SK-N-SH treated with all-trans-retinoic acid at 6 μM for 48 hours (cell line): ENCODE measurements at regions not wholly inside any gene's neighbourhood (a gene's known extent, or its start where the extent isn't known, plus 50 kb on each side); places are given as distances from the start of the nearest gene placed in this dataset.

Experiments
- ATAC-seq: fragments of 200-7000 bp; cut with Tn5 transposase; 3 replicates; pipeline ENCODE4 v1.9.1; 2020; ENCODE audit warnings: mild to moderate bottlenecking, moderate library complexity
- ARNTL ChIP-seq: fragments of 450-650 bp; formaldehyde crosslinking; IDR thresholded peaks from 2 replicates; pipeline ENCODE4 v1.5.0; 2020; ENCODE audit warnings: low read depth, mild to moderate bottlenecking, moderate library complexity, borderline replicate concordance
- BACH2 ChIP-seq: fragments of 250-450 bp; sonication (Bioruptor Pico); IDR thresholded peaks from 2 replicates; pipeline ENCODE4 v1.9.0; 2021; ENCODE audit warnings: mild to moderate bottlenecking, borderline replicate concordance
- CSDC2 ChIP-seq: fragments of 250-450 bp; sonication (Bioruptor Pico); IDR thresholded peaks from 2 replicates; pipeline ENCODE4 v1.5.0; 2020; ENCODE audit warnings: mild to moderate bottlenecking, moderate library complexity
- GLIS3 ChIP-seq: fragments of 250-450 bp; sonication (Bioruptor Pico); IDR thresholded peaks from 2 replicates; pipeline ENCODE4 v1.5.0; 2020; ENCODE audit warnings: mild to moderate bottlenecking, moderate library complexity
- ISL1 ChIP-seq: fragments of 250-450 bp; sonication (Bioruptor Pico); IDR thresholded peaks from 2 replicates; pipeline ENCODE4 v2.1.2; 2022; ENCODE audit warnings: mild to moderate bottlenecking, moderate library complexity
- OSR1 ChIP-seq: fragments of 250-450 bp; sonication (Bioruptor Pico); IDR thresholded peaks from 2 replicates; pipeline ENCODE4 v1.8.0; 2022; ENCODE audit warnings: moderate library complexity, mild to moderate bottlenecking, inconsistent platforms
- PPARA ChIP-seq: fragments of 250-450 bp; sonication (Bioruptor Pico); IDR thresholded peaks from 2 replicates; pipeline ENCODE4 v1.5.0; 2020; ENCODE audit warnings: mild to moderate bottlenecking, borderline replicate concordance
- RARB ChIP-seq: fragments of 250-450 bp; sonication (Bioruptor Pico); IDR thresholded peaks from 2 replicates; pipeline ENCODE4 v1.8.0; 2021; ENCODE audit warnings: mild to moderate bottlenecking, moderate library complexity
- SNAI2 ChIP-seq: fragments of 250-450 bp; sonication (Bioruptor Pico); IDR thresholded peaks from 2 replicates; pipeline ENCODE4 v1.5.0; 2020; ENCODE audit warnings: mild to moderate bottlenecking, moderate library complexity
- TOX ChIP-seq: fragments of 250-450 bp; sonication (Bioruptor Pico); IDR thresholded peaks from 2 replicates; pipeline ENCODE4 v1.8.0; 2021; ENCODE audit warnings: mild to moderate bottlenecking, moderate library complexity, borderline replicate concordance
- ZC3H10 ChIP-seq: fragments of 250-450 bp; sonication (Bioruptor Pico); IDR thresholded peaks from 2 replicates; pipeline ENCODE4 v1.5.1; 2021; ENCODE audit warnings: mild to moderate bottlenecking, moderate library complexity
- ZFP3 ChIP-seq: fragments of 250-450 bp; sonication (Bioruptor Pico); IDR thresholded peaks from 2 replicates; pipeline ENCODE4 v1.5.0; 2020; ENCODE audit warnings: mild to moderate bottlenecking, moderate library complexity
- ZFP30 ChIP-seq: fragments of 450-650 bp; formaldehyde crosslinking; IDR thresholded peaks from 2 replicates; pipeline ENCODE4 v1.5.0; 2022; ENCODE audit warnings: mild to moderate bottlenecking, moderate library complexity
- ZNF70 ChIP-seq: fragments of 450-650 bp; formaldehyde crosslinking; IDR thresholded peaks from 2 replicates; pipeline ENCODE4 v1.5.0; 2020; ENCODE audit warnings: mild to moderate bottlenecking, moderate library complexity
- ZNF8 ChIP-seq: fragments of 450-650 bp; formaldehyde crosslinking; IDR thresholded peaks from 2 replicates; pipeline ENCODE4 v1.5.0; 2020; ENCODE audit warnings: mild to moderate bottlenecking, moderate library complexity
- TF ChIP-seq, protein P1 (sequence below): fragments of 250-450 bp; sonication (Bioruptor Pico); IDR thresholded peaks from 2 replicates; pipeline ENCODE4 v1.5.0; 2020; ENCODE audit warnings: mild to moderate bottlenecking, moderate library complexity
- TF ChIP-seq, protein P2 (sequence below): fragments of 250-450 bp; sonication (Bioruptor Pico); IDR thresholded peaks from 2 replicates; pipeline ENCODE4 v1.8.0; 2021; ENCODE audit warnings: low read depth, mild to moderate bottlenecking, moderate library complexity, borderline replicate concordance
- TF ChIP-seq, protein P3 (sequence below): fragments of 250-450 bp; sonication (Bioruptor Pico); IDR thresholded peaks from 2 replicates; pipeline ENCODE4 v1.8.0; 2020; ENCODE audit warnings: mild to moderate bottlenecking, moderate library complexity, borderline replicate concordance
- TF ChIP-seq, protein P4 (sequence below): fragments of 250-450 bp; sonication (Bioruptor Pico); IDR thresholded peaks from 2 replicates; pipeline ENCODE4 v1.5.1; 2020; ENCODE audit warnings: low read depth, mild to moderate bottlenecking, moderate library complexity
- TF ChIP-seq, protein P5 (sequence below): fragments of 250-450 bp; sonication (Bioruptor Pico); IDR thresholded peaks from 2 replicates; pipeline ENCODE4 v1.5.1; 2021; ENCODE audit warnings: mild to moderate bottlenecking, moderate library complexity

DNA sequence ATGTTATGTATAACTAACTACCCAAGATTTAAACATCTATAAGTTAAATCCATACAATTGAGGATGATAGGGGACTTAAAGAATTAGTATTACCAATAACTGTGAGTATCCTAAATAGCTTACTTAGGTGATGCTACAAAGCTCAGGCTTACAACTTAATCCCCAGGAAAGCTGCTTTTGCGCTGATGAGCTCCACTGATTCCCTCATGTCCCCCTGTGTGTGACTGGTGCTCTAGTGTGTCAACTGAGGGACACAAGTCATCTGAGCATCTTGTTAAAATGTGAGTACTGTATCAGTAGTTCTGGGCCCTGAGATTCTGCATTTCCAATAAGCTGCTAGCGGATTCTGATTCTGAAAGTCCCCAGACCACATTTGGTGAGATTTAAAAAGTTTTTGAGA lies 1458.8 kb downstream of the MRPL39 start:
- ATAC-seq = no peak
- TF ChIP-seq ZC3H10 (CRISPR knock-in tag) (no peak), OSR1 (CRISPR knock-in tag) (no peak), ARNTL (CRISPR knock-in tag) (no peak), ZNF70 (CRISPR knock-in tag) (no peak)

DNA sequence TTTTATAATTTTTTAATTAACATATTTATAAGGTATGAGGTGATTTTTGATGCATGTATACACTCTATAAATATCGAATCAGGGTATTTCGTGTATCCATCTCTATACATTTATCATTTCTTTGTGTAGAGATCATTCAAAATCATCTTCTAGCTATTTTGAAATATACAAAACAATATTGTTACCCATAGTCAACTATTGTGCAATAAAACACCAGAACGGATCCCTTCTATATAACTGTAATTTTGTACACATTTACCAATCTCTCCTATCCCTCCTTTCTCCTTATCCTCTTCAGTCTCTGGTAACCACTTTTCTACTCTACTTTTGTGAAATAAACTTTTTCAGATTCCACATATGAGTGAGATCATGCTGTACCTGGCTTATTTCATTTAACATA lies 1459.6 kb downstream of the MRPL39 start:
- ATAC-seq = no peak
- no peak for TF ChIP-seq ZNF70 (CRISPR knock-in tag)
- TF ChIP-seq, protein P1, sequence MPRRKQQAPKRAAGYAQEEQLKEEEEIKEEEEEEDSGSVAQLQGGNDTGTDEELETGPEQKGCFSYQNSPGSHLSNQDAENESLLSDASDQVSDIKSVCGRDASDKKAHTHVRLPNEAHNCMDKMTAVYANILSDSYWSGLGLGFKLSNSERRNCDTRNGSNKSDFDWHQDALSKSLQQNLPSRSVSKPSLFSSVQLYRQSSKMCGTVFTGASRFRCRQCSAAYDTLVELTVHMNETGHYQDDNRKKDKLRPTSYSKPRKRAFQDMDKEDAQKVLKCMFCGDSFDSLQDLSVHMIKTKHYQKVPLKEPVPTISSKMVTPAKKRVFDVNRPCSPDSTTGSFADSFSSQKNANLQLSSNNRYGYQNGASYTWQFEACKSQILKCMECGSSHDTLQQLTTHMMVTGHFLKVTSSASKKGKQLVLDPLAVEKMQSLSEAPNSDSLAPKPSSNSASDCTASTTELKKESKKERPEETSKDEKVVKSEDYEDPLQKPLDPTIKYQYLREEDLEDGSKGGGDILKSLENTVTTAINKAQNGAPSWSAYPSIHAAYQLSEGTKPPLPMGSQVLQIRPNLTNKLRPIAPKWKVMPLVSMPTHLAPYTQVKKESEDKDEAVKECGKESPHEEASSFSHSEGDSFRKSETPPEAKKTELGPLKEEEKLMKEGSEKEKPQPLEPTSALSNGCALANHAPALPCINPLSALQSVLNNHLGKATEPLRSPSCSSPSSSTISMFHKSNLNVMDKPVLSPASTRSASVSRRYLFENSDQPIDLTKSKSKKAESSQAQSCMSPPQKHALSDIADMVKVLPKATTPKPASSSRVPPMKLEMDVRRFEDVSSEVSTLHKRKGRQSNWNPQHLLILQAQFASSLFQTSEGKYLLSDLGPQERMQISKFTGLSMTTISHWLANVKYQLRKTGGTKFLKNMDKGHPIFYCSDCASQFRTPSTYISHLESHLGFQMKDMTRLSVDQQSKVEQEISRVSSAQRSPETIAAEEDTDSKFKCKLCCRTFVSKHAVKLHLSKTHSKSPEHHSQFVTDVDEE = no peak
- TF ChIP-seq ZNF8 (CRISPR knock-in tag) = no peak
- TF ChIP-seq ARNTL (CRISPR knock-in tag) = no peak
- TF ChIP-seq, protein P2, sequence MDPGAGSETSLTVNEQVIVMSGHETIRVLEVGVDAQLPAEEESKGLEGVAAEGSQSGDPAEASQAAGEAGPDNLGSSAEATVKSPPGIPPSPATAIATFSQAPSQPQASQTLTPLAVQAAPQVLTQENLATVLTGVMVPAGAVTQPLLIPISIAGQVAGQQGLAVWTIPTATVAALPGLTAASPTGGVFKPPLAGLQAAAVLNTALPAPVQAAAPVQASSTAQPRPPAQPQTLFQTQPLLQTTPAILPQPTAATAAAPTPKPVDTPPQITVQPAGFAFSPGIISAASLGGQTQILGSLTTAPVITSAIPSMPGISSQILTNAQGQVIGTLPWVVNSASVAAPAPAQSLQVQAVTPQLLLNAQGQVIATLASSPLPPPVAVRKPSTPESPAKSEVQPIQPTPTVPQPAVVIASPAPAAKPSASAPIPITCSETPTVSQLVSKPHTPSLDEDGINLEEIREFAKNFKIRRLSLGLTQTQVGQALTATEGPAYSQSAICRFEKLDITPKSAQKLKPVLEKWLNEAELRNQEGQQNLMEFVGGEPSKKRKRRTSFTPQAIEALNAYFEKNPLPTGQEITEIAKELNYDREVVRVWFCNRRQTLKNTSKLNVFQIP (CRISPR knock-in tag) = no peak
- no peak for TF ChIP-seq PPARA
- no peak for TF ChIP-seq RARB (CRISPR knock-in tag)
- no peak for TF ChIP-seq ZFP3
- no peak for TF ChIP-seq SNAI2 (CRISPR knock-in tag)
- no peak for TF ChIP-seq CSDC2 (CRISPR knock-in tag)
- no peak for TF ChIP-seq ISL1 (CRISPR knock-in tag)
- TF ChIP-seq, all 23 proteins: peak for 0

DNA sequence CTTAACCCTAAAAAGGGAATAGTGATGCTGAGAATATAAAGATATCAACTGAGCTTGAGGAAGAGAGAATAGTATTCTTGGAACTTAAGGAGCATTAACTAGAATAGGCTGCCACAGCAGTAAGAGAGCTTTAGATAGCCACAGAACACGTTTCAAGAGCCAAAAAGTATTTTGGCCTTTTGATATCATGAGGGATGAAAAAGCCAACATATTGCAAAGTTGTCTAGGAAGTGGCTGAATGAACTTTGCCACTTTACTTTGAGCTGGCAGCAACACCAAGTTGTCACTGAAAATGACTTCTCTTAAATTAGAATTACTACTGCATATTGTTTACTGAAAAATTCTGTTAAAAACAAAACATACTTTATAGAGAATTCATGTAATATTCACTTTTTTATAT lies 1476.2 kb downstream of the MRPL39 start:
- TF ChIP-seq SNAI2 (CRISPR knock-in tag) (no peak), ZNF70 (CRISPR knock-in tag) (no peak)
- TF ChIP-seq, protein P3, sequence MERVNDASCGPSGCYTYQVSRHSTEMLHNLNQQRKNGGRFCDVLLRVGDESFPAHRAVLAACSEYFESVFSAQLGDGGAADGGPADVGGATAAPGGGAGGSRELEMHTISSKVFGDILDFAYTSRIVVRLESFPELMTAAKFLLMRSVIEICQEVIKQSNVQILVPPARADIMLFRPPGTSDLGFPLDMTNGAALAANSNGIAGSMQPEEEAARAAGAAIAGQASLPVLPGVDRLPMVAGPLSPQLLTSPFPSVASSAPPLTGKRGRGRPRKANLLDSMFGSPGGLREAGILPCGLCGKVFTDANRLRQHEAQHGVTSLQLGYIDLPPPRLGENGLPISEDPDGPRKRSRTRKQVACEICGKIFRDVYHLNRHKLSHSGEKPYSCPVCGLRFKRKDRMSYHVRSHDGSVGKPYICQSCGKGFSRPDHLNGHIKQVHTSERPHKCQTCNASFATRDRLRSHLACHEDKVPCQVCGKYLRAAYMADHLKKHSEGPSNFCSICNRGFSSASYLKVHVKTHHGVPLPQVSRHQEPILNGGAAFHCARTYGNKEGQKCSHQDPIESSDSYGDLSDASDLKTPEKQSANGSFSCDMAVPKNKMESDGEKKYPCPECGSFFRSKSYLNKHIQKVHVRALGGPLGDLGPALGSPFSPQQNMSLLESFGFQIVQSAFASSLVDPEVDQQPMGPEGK (CRISPR knock-in tag) = no peak
- ATAC-seq = no peak

DNA sequence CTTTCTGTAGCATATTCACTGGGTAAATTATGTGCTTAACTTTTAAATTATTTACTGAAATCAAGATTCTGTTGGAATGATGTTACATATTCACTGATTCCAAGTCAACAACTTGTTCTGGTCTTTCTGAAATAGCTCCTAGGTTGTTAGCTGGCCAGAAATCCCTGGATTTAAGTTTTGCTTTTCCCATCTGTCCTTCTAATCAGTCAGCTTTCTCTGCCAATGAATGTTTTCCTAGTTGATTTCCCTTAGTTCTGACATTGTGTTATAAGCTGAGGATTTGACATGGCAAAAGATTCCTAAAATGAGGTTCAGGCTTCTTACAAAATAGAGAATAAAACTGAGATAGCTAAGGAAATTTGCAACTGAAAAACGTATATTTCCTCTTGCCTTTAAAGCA lies 1479.6 kb downstream of the MRPL39 start:
- no peak for ATAC-seq

DNA sequence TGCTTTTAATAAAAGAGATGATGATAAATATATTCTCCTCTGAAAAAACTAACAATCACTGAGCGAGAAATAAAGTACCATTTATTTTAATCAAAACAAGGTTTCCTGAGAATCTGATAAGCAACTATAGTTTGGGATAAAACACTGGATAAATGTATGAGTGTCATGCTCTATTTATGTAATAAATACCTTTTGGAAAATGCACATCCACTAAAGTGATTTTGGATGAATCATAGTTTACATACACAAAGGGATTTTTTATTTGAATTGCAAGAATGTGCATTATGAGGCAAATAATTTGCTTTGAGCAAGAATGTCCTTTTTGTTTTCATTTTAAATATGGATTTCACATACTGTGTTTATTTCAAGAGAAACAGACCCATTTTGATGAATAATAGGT lies 1483.5 kb downstream of the MRPL39 start:
- TF ChIP-seq TOX (CRISPR knock-in tag) (no peak), ISL1 (CRISPR knock-in tag) (peak; percentile 84)
- TF ChIP-seq, protein P4, sequence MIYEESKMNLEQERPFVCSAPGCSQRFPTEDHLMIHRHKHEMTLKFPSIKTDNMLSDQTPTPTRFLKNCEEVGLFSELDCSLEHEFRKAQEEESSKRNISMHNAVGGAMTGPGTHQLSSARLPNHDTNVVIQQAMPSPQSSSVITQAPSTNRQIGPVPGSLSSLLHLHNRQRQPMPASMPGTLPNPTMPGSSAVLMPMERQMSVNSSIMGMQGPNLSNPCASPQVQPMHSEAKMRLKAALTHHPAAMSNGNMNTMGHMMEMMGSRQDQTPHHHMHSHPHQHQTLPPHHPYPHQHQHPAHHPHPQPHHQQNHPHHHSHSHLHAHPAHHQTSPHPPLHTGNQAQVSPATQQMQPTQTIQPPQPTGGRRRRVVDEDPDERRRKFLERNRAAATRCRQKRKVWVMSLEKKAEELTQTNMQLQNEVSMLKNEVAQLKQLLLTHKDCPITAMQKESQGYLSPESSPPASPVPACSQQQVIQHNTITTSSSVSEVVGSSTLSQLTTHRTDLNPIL (CRISPR knock-in tag) = no peak
- peak; percentile 76 for ATAC-seq

More for the DNA sequence above, 1479.6 kb downstream of the MRPL39 start:
- TF ChIP-seq ZFP30 (CRISPR knock-in tag) (no peak), GLIS3 (no peak), TOX (CRISPR knock-in tag) (no peak), BACH2 (CRISPR knock-in tag) (no peak)
- TF ChIP-seq, protein P5, sequence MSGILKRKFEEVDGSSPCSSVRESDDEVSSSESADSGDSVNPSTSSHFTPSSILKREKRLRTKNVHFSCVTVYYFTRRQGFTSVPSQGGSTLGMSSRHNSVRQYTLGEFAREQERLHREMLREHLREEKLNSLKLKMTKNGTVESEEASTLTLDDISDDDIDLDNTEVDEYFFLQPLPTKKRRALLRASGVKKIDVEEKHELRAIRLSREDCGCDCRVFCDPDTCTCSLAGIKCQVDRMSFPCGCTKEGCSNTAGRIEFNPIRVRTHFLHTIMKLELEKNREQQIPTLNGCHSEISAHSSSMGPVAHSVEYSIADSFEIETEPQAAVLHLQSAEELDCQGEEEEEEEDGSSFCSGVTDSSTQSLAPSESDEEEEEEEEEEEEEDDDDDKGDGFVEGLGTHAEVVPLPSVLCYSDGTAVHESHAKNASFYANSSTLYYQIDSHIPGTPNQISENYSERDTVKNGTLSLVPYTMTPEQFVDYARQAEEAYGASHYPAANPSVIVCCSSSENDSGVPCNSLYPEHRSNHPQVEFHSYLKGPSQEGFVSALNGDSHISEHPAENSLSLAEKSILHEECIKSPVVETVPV (CRISPR knock-in tag) = no peak
